MM.1S (cell line): ENCODE measurements at regions not wholly inside any gene's neighbourhood (a gene's known extent, or its start where the extent isn't known, plus 50 kb on each side); places are given as distances from the start of the nearest gene placed in this dataset.

Experiments used
- CTCF ChIP-seq: fragments of 300-600 bp; sonication (generic); IDR thresholded peaks from 2 replicates; pipeline ENCODE4 v1.5.1; 2016; ENCODE audit warnings: antibody characterized with exemption, low read length, mixed read lengths
- EZH2 ChIP-seq: fragments of 300-600 bp; sonication (generic); optimal IDR thresholded peaks from 2 replicates; pipeline ENCODE3; 2017; ENCODE audit warnings: low read depth, mild to moderate bottlenecking, antibody characterized with exemption, low read length, mixed read lengths
- EZH2phosphoT487 ChIP-seq: fragments of 300-600 bp; sonication (generic); IDR thresholded peaks from 2 replicates; pipeline ENCODE4 v1.6.1; 2018; ENCODE audit warnings: antibody characterized with exemption, low read length

GRCh38 chr18:40469851-40470250 lies 1485.2 kb upstream of the PIK3C3 start:
- TF ChIP-seq CTCF (no peak), EZH2phosphoT487 (no peak), EZH2 (no peak)
